Astrocyte (in vitro differentiated cells and primary cell): ENCODE measurements at regions not wholly inside any gene's neighbourhood (a gene's known extent, or its start where the extent isn't known, plus 50 kb on each side); places are given as distances from the start of the nearest gene placed in this dataset.
"Not testable (repeated sequence)": the region's sequence is repeated elsewhere in the genome, so short reads cannot be mapped to it uniquely, and the experiment has no call there.

Experiments
- DNase-seq: peaks from one replicate; pipeline ENCODE4 v3.0.0-alpha.2; 2010; ENCODE audit warnings: low read depth
- FAIRE-seq: peaks from 2 replicates; lab custom pipeline; 2011; peaks lifted over from hg19 to GRCh38; lab: Jason Lieb, UNC
- H2AFZ ChIP-seq: 2 replicates; pipeline ENCODE4 v1.6.0; 2012; ENCODE audit warnings: low read depth, low read length, inconsistent platforms
- H3K27ac ChIP-seq: 2 replicates; pipeline ENCODE4 v1.5.1; 2011; ENCODE audit warnings: low read depth, low read length, inconsistent platforms
- H3K27me3 ChIP-seq: 2 replicates; pipeline ENCODE4 v1.6.0; 2011; ENCODE audit warnings: low read length, inconsistent platforms; ENCODE audit not compliant: insufficient read depth
- H3K36me3 ChIP-seq: 2 replicates; pipeline ENCODE4 v1.5.1; 2011; ENCODE audit warnings: low read length, inconsistent platforms; ENCODE audit not compliant: insufficient read depth
- H3K4me1 ChIP-seq: 2 replicates; pipeline ENCODE4 v1.5.1; 2011; ENCODE audit warnings: low read length, inconsistent platforms; ENCODE audit not compliant: insufficient read depth
- H3K4me2 ChIP-seq: 2 replicates; pipeline ENCODE4 v1.6.0; 2012; ENCODE audit warnings: low read length, inconsistent platforms
- H3K4me3 ChIP-seq: 2 replicates; pipeline ENCODE4 v1.5.1; 2011; ENCODE audit warnings: low read depth, mild to moderate bottlenecking, low read length, inconsistent platforms; ENCODE audit not compliant: insufficient read depth
- H3K79me2 ChIP-seq: 2 replicates; pipeline ENCODE4 v1.6.0; 2012; ENCODE audit warnings: mild to moderate bottlenecking, low read length, inconsistent platforms; ENCODE audit not compliant: insufficient read depth
- H3K9ac ChIP-seq: 2 replicates; pipeline ENCODE4 v1.6.0; 2012; ENCODE audit warnings: mild to moderate bottlenecking, low read length, inconsistent platforms
- H3K9me3 ChIP-seq: 2 replicates; pipeline ENCODE4 v1.5.1; 2012; ENCODE audit warnings: low read depth, mild to moderate bottlenecking, low read length, inconsistent platforms; ENCODE audit not compliant: insufficient read depth
- H4K20me1 ChIP-seq: 2 replicates; pipeline ENCODE4 v1.6.0; 2012; ENCODE audit warnings: low read length, inconsistent platforms; ENCODE audit not compliant: insufficient read depth
- H3K27ac Mint-ChIP-seq: one replicate; pipeline ENCODE4 v1.8.0; 2021; ENCODE audit warnings: mild to moderate bottlenecking, mixed read lengths; ENCODE audit not compliant: unreplicated experiment
- H3K27me3 Mint-ChIP-seq: one replicate; pipeline ENCODE4 v1.8.0; 2021; ENCODE audit warnings: low read depth, mixed read lengths; ENCODE audit not compliant: unreplicated experiment
- H3K36me3 Mint-ChIP-seq: one replicate; pipeline ENCODE4 v1.8.0; 2021; ENCODE audit warnings: low read depth, mixed read lengths; ENCODE audit not compliant: unreplicated experiment
- H3K4me1 Mint-ChIP-seq: one replicate; pipeline ENCODE4 v1.8.0; 2021; ENCODE audit warnings: low read depth, mixed read lengths; ENCODE audit not compliant: unreplicated experiment
- H3K4me3 Mint-ChIP-seq: one replicate; pipeline ENCODE4 v1.8.0; 2021; ENCODE audit warnings: mild to moderate bottlenecking, moderate library complexity, mixed read lengths; ENCODE audit not compliant: unreplicated experiment
- H3K9me3 Mint-ChIP-seq: one replicate; pipeline ENCODE4 v1.8.0; 2021; ENCODE audit warnings: mild to moderate bottlenecking, mixed read lengths; ENCODE audit not compliant: unreplicated experiment

- H3K36me3 ChIP-seq, H2AFZ ChIP-seq, H3K9ac ChIP-seq, H3K4me3 ChIP-seq, FAIRE-seq, H3K79me2 ChIP-seq, H3K27ac ChIP-seq, H3K4me1 Mint-ChIP-seq, H3K27me3 Mint-ChIP-seq, H4K20me1 ChIP-seq, H3K27me3 ChIP-seq, H3K27ac Mint-ChIP-seq, H3K36me3 Mint-ChIP-seq, H3K4me2 ChIP-seq, H3K4me1 ChIP-seq, H3K9me3 Mint-ChIP-seq, DNase-seq, H3K9me3 ChIP-seq, H3K4me3 Mint-ChIP-seq: not testable (repeated sequence)
Observed at GRCh38 chr2:158866082-158866481, 71.0 kb downstream of the DAPL1 start.

DNA sequence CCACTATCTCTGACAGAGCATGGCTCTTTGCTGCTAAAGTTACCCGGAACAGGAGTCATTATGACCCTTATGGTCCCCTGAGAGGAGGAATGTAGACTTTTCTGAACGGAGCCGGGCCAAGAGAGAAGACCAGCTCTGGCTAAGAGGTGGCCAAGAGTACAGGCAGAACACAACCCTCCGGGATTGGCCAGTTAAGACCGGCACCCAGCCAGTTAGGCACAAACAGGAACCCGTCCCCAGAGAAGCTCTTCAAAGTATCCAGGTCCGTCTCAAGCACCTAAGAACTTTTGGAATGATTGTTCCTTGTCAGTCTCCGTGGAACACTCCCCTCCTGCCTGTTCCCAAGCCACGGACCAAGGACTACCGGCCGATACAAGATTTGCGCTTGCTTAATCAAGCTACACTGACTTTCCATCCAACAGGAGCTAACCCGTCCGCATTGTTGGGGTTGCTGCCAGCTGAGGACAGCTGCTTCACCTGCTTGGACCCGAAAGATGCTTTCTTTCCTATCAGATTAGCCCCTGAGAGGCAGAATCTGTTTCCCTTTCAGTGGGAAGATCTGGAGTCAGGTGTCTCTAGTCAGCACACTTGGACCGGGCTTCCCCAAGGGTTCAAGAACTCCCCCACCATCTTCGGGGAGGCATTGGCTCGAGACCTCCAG is 72.5 kb downstream of the DAPL1 start:
- FAIRE-seq, H3K27me3 ChIP-seq, H3K27ac ChIP-seq, H3K36me3 Mint-ChIP-seq, H3K9me3 ChIP-seq, DNase-seq, H3K36me3 ChIP-seq, H3K4me1 Mint-ChIP-seq, H2AFZ ChIP-seq, H3K27ac Mint-ChIP-seq, H3K4me1 ChIP-seq, H3K4me3 Mint-ChIP-seq, H3K9me3 Mint-ChIP-seq, H3K9ac ChIP-seq, H3K4me3 ChIP-seq, H4K20me1 ChIP-seq, H3K4me2 ChIP-seq, H3K79me2 ChIP-seq: not testable (repeated sequence)
- H3K27me3 Mint-ChIP-seq, result peaks cover 10% of the 10 kb centered on the region

DNA sequence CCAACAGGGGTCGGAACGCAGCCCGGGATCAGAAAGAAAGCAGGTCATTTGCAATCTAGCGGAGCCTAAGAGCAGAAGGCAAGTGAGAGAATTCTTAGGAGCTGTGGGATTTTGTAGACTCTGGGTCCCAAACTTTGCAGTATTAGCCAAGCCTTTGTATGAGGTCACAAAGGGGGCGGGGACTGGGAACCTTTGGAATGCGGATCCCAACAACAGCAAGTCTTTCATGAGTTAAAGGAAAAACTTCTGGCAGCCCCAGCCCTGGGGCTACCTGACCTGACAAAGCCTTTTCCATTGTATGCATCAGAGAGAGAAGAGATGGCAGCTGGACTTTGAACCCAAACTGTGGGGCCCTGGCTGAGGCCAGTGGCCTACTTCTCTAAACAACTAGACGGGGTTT is 73.3 kb downstream of the DAPL1 start:
- H3K4me3 Mint-ChIP-seq, H3K9me3 ChIP-seq, DNase-seq, H3K36me3 Mint-ChIP-seq, H3K27me3 ChIP-seq, H3K36me3 ChIP-seq, H3K9ac ChIP-seq, H2AFZ ChIP-seq, H3K9me3 Mint-ChIP-seq, H3K79me2 ChIP-seq, H3K27ac ChIP-seq, H3K4me3 ChIP-seq, FAIRE-seq, H3K4me1 Mint-ChIP-seq, H3K4me2 ChIP-seq, H3K4me1 ChIP-seq, H3K27ac Mint-ChIP-seq, H4K20me1 ChIP-seq: not testable (repeated sequence)
- peaks cover 10% of the 10 kb centered on the region for H3K27me3 Mint-ChIP-seq

DNA sequence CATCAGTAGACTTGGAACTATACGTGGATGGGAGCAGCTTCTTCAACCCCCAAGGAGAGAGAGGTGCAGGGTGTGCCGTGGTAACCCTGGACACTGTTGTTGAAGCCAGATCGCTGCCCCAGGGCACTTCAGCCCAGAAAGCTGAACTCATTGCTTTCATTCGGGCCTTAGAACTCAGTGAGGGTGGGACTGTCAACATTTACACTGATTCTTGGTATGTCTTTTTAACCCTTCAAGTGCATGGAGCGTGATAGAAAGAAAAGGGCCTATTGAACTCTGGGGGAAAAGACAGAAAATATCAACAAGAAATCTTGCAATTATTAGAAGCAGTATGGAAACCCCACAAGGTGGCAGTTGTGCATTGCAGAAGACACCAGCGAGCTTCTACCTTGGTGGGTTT is 74.0 kb downstream of the DAPL1 start:
- H2AFZ ChIP-seq, H3K4me3 Mint-ChIP-seq, FAIRE-seq, H3K36me3 ChIP-seq, H3K9me3 Mint-ChIP-seq, H3K4me2 ChIP-seq, H3K27ac ChIP-seq, H3K4me3 ChIP-seq, H4K20me1 ChIP-seq, H3K36me3 Mint-ChIP-seq, DNase-seq, H3K9ac ChIP-seq, H3K27ac Mint-ChIP-seq, H3K9me3 ChIP-seq, H3K4me1 ChIP-seq, H3K27me3 ChIP-seq, H3K4me1 Mint-ChIP-seq, H3K79me2 ChIP-seq: not testable (repeated sequence)
- peaks cover 12% of the 10 kb centered on the region for H3K27me3 Mint-ChIP-seq

GRCh38 chr2:158869609-158870008 is 74.5 kb downstream of the DAPL1 start:
- not testable (repeated sequence) for H3K4me2 ChIP-seq, H3K4me1 Mint-ChIP-seq, H4K20me1 ChIP-seq, H3K4me3 ChIP-seq, H3K36me3 Mint-ChIP-seq, H3K4me3 Mint-ChIP-seq, H3K4me1 ChIP-seq, H2AFZ ChIP-seq, H3K9ac ChIP-seq, DNase-seq, H3K79me2 ChIP-seq, FAIRE-seq, H3K36me3 ChIP-seq, H3K9me3 Mint-ChIP-seq, H3K27ac ChIP-seq, H3K27ac Mint-ChIP-seq, H3K9me3 ChIP-seq, H3K27me3 ChIP-seq
- H3K27me3 Mint-ChIP-seq, result peaks cover 13% of the 10 kb centered on the region
